GM21447 (cell line): ENCODE measurements at regions not wholly inside any gene's neighbourhood (a gene's known extent, or its start where the extent isn't known, plus 50 kb on each side); places are given as distances from the start of the nearest gene placed in this dataset.

ENCODE experiments used
- ATAC-seq: cut with Tn5 transposase; IDR thresholded peaks from one replicate; pipeline ENCODE4 v1.9.1; 2021; ENCODE audit not compliant: unreplicated experiment

GRCh38 chr5:62690421-62690820 lies 111.8 kb downstream of the LRRC70 start:
- ATAC-seq, result no peak

DNA sequence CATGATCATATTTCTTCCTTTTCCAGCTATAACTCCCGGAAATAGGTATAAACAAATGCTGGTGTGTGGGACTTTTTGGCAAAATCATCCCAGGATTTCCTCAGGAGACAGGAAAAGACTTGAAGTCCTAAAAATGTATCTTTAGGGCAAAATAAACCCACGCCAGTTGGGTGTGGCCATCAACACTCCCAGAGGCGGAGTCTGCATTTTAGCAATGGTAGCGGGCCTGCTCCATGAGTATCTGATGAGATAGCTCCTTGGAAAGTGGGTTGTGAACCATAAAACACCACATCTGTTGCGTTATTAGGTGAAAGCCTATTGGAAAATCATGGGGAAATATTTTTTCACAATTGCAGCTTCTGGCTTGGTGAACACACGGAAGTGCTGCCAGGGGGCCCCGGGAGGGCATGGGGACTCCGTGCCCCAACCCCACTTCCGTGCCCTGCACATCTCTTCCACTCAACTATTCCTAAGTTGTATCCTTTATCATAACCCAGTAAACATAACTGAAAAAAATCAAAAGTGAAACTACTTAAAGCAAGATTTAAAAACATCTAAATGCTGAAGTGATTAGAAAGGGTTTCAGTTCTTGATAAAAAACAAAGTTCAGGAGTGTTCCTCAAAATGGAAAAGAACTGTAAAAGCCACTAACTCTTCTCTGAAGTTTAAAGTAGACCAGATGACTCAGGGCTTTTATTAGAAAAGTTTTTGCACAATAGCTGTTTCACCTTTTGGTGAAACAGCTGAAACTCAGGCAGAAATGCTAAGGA lies 111.2 kb downstream of the LRRC70 start:
- ATAC-seq, result peak; percentile 64

GRCh38 chr5:62686692-62687091 lies 108.1 kb downstream of the LRRC70 start:
- ATAC-seq, result no peak

GRCh38 chr5:62685221-62685620 lies 106.6 kb downstream of the LRRC70 start:
- ATAC-seq, result no peak

GRCh38 chr5:62684310-62684709 lies 105.7 kb downstream of the LRRC70 start:
- no peak for ATAC-seq

GRCh38 chr5:62682059-62682458 lies 103.4 kb downstream of the LRRC70 start:
- ATAC-seq, result no peak

DNA sequence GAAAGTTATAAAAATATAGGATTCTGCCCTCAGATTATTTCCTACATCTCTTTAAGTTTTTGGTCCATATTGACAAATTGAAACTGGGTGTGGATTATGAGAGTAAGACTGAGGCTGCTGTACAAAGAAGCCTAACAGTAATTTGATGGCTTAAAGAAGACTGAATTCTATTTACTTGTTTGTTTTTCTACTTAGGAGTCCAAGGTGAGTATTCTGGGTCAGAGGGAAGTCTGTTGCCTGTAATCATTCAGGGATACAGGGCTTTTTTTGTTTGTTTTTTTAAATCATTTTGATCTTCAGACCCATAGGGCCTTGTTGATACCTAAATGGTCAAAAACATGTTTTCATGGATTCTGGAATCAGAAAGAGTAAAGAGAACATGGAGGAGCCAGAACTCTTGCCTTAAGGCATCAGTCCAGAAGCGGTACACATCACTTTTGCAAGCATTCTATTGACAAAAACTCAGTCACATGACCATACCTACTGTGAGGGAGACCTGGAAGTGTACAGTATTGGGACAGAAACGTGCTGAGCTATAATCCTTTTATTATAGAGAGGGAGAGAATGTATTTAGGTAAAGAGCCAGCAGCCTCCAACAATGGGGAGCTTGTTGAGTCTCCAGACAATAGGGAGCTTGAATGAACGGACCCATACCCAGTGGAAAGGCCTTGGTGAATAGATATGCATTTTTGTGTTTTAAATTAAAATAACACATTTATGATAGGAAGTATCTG lies 102.7 kb downstream of the LRRC70 start:
- no peak for ATAC-seq

GRCh38 chr5:62680121-62680520 lies 101.5 kb downstream of the LRRC70 start:
- no peak for ATAC-seq
